ENCODE measurements at regions not wholly inside any gene's neighbourhood (a gene's known extent, or its start where the extent isn't known, plus 50 kb on each side); places are given as distances from the start of the nearest gene placed in this dataset.

- TF ChIP-seq, protein P1, sequence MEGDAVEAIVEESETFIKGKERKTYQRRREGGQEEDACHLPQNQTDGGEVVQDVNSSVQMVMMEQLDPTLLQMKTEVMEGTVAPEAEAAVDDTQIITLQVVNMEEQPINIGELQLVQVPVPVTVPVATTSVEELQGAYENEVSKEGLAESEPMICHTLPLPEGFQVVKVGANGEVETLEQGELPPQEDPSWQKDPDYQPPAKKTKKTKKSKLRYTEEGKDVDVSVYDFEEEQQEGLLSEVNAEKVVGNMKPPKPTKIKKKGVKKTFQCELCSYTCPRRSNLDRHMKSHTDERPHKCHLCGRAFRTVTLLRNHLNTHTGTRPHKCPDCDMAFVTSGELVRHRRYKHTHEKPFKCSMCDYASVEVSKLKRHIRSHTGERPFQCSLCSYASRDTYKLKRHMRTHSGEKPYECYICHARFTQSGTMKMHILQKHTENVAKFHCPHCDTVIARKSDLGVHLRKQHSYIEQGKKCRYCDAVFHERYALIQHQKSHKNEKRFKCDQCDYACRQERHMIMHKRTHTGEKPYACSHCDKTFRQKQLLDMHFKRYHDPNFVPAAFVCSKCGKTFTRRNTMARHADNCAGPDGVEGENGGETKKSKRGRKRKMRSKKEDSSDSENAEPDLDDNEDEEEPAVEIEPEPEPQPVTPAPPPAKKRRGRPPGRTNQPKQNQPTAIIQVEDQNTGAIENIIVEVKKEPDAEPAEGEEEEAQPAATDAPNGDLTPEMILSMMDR (optimal IDR thresholded peaks at IDR 0.05 in 1 of 3, IDR thresholded peaks at IDR 0.05 in 1 of 3, conservative IDR thresholded peaks at IDR 0.05 in 1 of 3; ENCODE audit: extremely low read depth in 1 of 3, insufficient read depth in 2 of 3, low read length in 3 of 3): no peak
- no peak for TF ChIP-seq EZH2 (IDR thresholded peaks at IDR 0.05; ENCODE audit: low read length)
These were observed 769.6 kb upstream of the C9orf72 start for GRCh38 chr9:28342815-28343338.

Measured in keratinocyte (primary cell).